ENCODE measurements at regions not wholly inside any gene's neighbourhood (a gene's known extent, or its start where the extent isn't known, plus 50 kb on each side); places are given as distances from the start of the nearest gene placed in this dataset.

GRCh38 chr2:7472465-7472864 lies 555.3 kb downstream of the RNF144A start:
- Histone ChIP-seq H3K27me3 (replicated peaks; ENCODE audit: insufficient read depth, low read depth, low read length, poor library complexity) (no peaks in the 10 kb centered on the region), H3K27ac (ENCODE audit: low read depth, low read length, poor library complexity, severe bottlenecking) (no peak overlapping the region), H3K9me3 (ENCODE audit: low read depth, low read length, poor library complexity, severe bottlenecking) (no peaks in the 10 kb centered on the region), H3K36me3 (ENCODE audit: insufficient read depth, low read length, poor library complexity, severe bottlenecking) (no peaks in the 10 kb centered on the region), H3K4me1 (ENCODE audit: insufficient read depth, low read length, poor library complexity, severe bottlenecking) (no peaks in the 10 kb centered on the region), H3K4me3 (ENCODE audit: low read depth, low read length, poor library complexity, severe bottlenecking) (no peak overlapping the region)
- TF ChIP-seq, protein P1, sequence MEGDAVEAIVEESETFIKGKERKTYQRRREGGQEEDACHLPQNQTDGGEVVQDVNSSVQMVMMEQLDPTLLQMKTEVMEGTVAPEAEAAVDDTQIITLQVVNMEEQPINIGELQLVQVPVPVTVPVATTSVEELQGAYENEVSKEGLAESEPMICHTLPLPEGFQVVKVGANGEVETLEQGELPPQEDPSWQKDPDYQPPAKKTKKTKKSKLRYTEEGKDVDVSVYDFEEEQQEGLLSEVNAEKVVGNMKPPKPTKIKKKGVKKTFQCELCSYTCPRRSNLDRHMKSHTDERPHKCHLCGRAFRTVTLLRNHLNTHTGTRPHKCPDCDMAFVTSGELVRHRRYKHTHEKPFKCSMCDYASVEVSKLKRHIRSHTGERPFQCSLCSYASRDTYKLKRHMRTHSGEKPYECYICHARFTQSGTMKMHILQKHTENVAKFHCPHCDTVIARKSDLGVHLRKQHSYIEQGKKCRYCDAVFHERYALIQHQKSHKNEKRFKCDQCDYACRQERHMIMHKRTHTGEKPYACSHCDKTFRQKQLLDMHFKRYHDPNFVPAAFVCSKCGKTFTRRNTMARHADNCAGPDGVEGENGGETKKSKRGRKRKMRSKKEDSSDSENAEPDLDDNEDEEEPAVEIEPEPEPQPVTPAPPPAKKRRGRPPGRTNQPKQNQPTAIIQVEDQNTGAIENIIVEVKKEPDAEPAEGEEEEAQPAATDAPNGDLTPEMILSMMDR (conservative IDR thresholded peaks at IDR 0.05; ENCODE audit: low read depth, low read length): no peak
- TF ChIP-seq EZH2 (IDR thresholded peaks at IDR 0.05; ENCODE audit: borderline replicate concordance, low read depth, low read length, poor library complexity, severe bottlenecking): no peak
- no TSS peak for BruUV-seq (replicated peaks)
- no peak for DNase-seq (ENCODE audit: low spot score)
- intact Hi-C loops (cut with micrococcal nuclease; ENCODE audit: unreplicated experiment): no loop called here
- CTCF ChIA-PET: no interaction called here
- POLR2A ChIA-PET (ENCODE audit: low non-redundant PET): no interaction called here

DNA sequence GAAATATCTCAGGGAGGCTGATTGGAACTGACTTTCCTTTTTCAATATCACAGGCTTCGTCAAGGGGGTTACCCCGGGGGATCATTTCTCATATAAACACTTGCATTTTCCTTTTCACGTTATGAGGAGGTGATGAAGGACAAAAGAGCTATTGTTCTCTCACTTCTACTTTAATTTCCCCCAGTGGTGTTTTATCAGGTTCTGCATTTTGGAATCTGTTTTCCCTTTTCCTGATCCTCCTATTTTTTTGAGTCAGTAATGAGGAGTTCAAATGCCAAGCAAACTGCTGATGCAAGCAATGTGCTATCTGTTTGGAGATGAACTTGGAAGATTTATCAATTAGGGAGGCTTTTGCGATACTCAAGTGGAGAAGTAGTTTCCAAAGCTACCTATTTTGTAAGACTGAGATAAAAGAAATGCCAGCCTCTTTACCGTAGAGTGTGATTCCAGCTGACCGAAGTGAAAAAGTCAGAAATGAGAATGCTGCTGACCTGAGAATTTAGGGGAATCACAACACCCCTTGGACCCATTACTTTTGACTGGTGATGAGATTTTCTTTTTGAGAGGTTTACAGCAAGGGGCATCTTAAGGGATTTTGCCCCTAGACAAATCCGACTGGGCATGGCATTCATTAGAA lies 556.0 kb downstream of the RNF144A start:
- no TSS peak for BruUV-seq (replicated peaks)
- no peaks in the 10 kb centered on the region for H3K9me3 ChIP-seq (ENCODE audit: low read depth, low read length, poor library complexity, severe bottlenecking)
- no peaks in the 10 kb centered on the region for H3K4me1 ChIP-seq (ENCODE audit: insufficient read depth, low read length, poor library complexity, severe bottlenecking)
- H3K27me3 ChIP-seq (replicated peaks; ENCODE audit: insufficient read depth, low read depth, low read length, poor library complexity): no peaks in the 10 kb centered on the region
- ChIA-PET CTCF (no interaction called here), POLR2A (ENCODE audit: low non-redundant PET) (no interaction called here)
- intact Hi-C loops (cut with micrococcal nuclease; ENCODE audit: unreplicated experiment): no loop called here
- H3K4me3 ChIP-seq (ENCODE audit: low read depth, low read length, poor library complexity, severe bottlenecking): no peak overlapping the region
- H3K36me3 ChIP-seq (ENCODE audit: insufficient read depth, low read length, poor library complexity, severe bottlenecking): no peaks in the 10 kb centered on the region
- TF ChIP-seq EZH2 (IDR thresholded peaks at IDR 0.05; ENCODE audit: borderline replicate concordance, low read depth, low read length, poor library complexity, severe bottlenecking): no peak
- TF ChIP-seq, protein P1 (conservative IDR thresholded peaks at IDR 0.05; ENCODE audit: low read depth, low read length): no peak
- no peak for DNase-seq (ENCODE audit: low spot score)
- no peak overlapping the region for H3K27ac ChIP-seq (ENCODE audit: low read depth, low read length, poor library complexity, severe bottlenecking)

GRCh38 chr2:7476371-7476770 lies 559.2 kb downstream of the RNF144A start:
- POLR2A ChIA-PET (ENCODE audit: low non-redundant PET): no interaction called here
- Histone ChIP-seq H3K9me3 (ENCODE audit: low read depth, low read length, poor library complexity, severe bottlenecking) (no peaks in the 10 kb centered on the region), H3K4me1 (ENCODE audit: insufficient read depth, low read length, poor library complexity, severe bottlenecking) (no peaks in the 10 kb centered on the region), H3K4me3 (ENCODE audit: low read depth, low read length, poor library complexity, severe bottlenecking) (no peak overlapping the region), H3K36me3 (ENCODE audit: insufficient read depth, low read length, poor library complexity, severe bottlenecking) (no peaks in the 10 kb centered on the region), H3K27me3 (replicated peaks; ENCODE audit: insufficient read depth, low read depth, low read length, poor library complexity) (no peaks in the 10 kb centered on the region), H3K27ac (ENCODE audit: low read depth, low read length, poor library complexity, severe bottlenecking) (no peak overlapping the region)
- BruUV-seq (replicated peaks): no TSS peak
- intact Hi-C loops (cut with micrococcal nuclease; ENCODE audit: unreplicated experiment): no loop called here
- CTCF ChIA-PET: no interaction called here
- TF ChIP-seq, protein P1 (conservative IDR thresholded peaks at IDR 0.05; ENCODE audit: low read depth, low read length): no peak
- no peak for TF ChIP-seq EZH2 (IDR thresholded peaks at IDR 0.05; ENCODE audit: borderline replicate concordance, low read depth, low read length, poor library complexity, severe bottlenecking)
- no peak for DNase-seq (ENCODE audit: low spot score)
